HG03135 (cell line): ENCODE measurements at regions not wholly inside any gene's neighbourhood (a gene's known extent, or its start where the extent isn't known, plus 50 kb on each side); places are given as distances from the start of the nearest gene placed in this dataset.

Experiments used
- ATAC-seq: cut with Tn5 transposase; IDR thresholded peaks from one replicate; pipeline ENCODE4 v1.9.1; 2021; ENCODE audit warnings: mild to moderate bottlenecking, moderate library complexity; ENCODE audit not compliant: unreplicated experiment

DNA sequence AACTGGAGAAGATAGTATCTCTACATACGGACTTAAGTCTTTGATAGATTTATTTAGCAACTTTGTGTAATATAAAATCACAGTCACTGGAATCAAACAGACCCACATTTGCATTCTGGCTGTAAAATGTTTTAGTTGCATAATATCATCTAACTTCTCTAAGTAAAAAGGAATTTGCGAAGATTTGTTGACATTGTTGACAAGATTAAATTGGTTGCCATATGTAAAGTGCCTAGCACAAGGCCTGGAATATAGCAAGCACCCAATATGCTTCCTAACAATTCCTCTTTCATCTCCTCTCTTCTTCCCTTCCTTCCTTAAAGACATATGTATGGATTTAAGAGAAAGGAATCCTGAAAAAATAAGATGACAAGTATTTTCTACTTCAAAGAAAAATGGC is 295.4 kb upstream of the PPFIA2 start:
- no peak for ATAC-seq

DNA sequence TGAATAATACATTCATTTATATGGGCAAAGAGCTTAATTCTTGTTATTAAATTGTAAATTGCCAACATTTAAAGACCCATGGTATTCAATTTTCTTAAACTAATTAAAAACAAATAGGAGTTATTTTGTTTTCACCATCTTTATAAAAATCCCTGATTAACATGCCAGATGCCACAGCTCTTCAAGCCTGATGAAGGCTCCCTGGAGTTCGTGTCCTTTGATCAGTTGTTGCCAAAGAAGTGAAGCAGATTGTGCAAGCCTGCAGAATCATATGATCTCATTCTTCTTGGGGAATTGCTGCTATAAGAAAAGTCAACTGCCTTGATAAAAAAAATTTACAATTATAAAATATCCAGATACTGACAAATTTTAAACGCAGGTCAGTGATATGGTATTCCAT is 288.3 kb upstream of the PPFIA2 start:
- ATAC-seq = no peak

DNA sequence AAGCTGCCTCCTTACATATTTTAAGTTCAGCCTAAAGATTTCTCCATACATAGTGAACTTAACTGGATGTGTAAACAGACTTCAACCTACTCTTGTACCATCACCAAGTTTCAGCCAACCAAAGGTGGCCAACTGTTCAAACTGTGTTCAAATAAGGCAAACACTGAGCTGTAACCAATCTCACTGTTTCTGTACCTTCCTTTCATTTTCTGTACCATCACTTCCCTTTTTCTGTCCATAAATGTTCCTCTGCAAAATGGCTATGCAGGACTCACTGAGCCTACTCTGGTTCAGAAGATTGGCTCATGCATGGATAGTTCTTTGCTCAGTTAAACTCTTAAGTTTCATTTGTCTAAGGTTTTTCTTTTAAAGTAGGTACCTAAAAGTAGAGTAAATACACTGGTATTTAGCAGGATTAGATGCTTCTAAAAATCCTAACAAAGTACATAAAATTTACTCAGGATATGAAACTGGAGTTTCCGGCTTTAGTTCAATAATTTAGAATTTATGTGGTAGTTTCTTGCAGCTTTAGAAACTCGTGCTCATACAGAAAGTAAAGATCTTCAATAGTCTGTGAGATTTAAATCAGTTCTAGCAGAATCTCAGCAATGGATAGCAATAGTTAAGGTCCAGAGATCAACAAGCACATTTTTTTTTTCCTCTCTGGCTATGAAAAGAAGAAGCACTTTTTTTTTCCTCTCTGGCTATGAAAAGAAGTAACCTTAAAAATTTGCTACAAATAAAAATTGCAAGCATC is 282.0 kb upstream of the PPFIA2 start:
- no peak for ATAC-seq

DNA sequence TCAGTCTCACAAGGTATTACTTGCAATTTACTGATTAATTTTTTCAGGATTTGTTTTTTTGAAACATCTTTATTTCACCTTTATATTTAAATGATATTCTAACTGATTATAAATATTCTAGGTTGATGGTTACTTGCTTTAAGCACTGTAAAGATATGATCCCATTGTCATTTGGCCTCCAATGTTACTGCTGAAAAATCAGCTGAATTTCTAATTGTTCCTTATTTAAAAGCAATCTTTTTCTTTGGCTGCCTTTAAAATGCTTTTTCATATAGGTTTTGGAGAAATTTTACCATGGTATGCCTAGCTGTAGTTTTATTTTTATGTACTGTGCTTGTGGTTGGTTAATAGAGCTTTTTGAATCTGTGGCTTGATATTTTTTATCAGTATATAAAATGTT is 275.6 kb upstream of the PPFIA2 start:
- ATAC-seq = no peak

DNA sequence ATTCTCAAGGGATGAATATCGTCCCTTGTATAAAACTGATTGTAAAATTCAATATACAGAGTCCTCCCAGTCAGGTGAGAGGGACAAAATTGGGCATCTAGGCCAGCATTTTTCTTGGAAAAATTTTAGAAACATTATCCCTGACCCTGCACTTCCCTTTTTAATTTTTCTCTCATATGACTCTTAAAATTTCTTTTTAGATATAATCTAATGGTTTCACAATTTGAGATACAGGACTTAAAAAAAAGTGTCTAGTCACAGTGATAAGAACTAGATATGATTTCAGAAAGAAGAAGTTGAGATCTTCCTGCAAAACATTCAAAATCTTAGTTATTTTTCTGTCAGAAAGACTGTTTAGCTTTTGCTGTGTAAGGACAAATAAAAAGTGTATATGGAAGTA is 270.8 kb upstream of the PPFIA2 start:
- ATAC-seq = no peak

DNA sequence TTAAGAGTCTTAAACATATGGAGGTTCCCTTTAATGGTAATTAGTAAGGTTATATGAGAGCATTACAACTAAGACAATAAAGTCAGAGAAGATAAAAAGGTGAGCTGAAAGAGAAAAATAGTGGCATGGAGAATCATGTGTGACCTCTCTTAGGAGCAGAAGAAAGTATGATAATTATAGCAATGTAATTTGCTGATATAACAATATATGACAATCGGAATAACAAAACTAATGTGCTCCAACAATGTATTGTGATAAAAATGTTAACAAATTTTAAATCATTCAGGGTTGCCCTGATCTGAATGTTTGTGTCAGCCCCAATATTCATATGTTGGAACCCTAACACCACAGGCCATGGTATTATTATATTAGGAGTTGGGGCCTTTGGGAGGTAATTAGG is 269.6 kb upstream of the PPFIA2 start:
- ATAC-seq = no peak

DNA sequence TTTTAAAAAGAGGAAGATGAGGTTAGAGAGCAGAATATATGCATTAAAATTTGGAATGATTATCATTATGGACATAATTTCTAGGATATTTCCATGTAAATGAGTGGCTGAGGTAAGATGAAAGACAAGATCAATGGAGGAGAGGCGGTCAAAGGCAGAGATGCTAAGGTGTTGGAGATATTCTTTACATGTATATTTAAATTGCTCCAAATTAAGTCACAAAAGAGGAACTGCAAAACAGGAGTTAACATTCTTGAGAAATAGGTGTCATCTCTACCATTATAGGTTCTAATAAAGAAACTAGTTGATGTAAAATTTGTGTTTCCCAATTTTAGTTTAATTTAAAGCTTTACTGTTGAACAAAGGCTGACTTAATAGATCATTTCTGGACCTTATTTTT is 268.5 kb upstream of the PPFIA2 start:
- ATAC-seq = no peak

DNA sequence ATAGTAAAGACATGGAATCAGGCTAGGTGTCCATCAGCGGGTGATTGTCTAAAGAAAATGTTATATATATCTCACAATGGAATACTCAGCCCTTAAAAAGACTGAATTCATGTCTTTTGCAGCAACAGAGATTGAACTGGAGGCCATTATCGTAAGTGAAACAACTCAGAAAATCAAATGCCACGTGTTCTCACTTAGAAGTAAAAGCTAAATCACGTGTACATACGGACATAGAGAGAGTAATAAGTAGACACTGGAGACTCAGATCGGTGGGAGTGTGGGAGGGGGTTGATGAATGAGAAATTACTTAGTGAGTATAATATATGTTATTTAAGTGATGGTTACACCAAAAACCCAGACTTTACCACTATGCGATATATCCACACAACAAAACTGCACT is 266.3 kb upstream of the PPFIA2 start:
- no peak for ATAC-seq

DNA sequence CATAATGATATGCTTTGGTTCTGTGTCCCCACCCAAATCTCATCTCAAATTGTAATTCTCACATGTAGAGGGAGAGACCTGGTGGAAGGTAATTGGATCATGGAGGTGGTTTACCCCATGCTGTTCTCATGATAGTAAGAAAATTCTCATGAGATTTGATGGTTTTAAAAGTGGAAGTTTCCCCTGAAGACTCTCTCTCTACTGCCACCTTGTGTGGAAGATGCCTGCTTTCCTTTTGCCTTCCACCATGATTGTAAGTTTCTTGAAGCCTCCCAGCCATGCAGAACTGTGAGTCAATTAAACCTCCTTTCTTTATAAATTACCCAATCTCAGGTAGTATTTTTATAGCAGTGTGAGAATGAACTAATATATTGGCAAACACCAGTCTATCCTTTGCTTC is 260.4 kb upstream of the PPFIA2 start:
- ATAC-seq = no peak

DNA sequence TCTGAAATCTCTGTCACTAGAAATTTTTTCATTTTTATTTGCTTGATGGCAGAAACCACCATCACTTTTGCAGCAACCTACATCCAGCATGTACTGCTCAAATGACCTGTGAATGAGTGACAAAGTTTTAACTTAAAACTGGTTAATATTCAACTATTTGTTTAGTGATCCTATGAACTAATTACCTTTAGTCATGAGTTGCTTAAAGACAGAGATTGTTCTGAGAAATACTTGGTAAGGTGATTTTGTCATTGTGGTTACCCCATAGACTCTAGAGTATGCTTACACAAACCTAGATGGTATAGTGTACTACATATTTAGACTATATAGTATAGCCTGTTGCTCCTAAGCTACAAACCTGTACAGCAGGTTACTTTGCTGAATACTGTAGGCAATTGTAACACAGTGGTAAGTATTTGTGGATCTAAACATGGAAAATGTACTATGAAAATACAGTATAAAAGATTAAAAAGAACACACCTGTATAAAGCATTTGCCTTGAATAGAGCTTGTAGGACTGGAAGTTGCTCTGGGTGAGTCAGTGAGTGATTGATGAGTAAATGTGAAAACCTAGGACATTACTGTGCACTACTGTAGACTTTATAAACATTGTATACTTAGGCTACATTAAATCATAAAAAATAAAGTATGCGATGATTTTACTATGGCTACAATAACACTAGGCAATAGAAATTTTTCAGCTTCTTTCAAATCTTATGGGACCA is 256.6 kb upstream of the PPFIA2 start:
- ATAC-seq = peak; percentile 95

DNA sequence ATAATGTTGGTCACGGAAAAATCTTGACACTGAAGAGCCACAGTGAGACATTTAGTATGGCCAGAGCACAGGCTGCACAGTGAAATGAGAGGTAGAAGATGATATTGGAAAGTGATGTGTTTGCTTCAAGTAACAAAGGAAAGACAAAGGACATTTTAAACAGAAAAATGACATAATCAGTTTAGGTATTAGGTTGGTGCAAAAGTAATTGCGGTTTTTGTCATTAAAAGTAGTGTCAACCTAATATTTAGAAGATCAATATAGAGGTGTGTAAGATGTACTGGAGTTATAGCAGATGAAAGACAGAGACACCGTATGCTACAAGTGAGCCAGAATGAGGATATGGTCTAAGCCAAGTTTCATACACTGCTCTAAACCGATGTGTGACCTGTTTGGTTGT is 253.0 kb upstream of the PPFIA2 start:
- no peak for ATAC-seq

DNA sequence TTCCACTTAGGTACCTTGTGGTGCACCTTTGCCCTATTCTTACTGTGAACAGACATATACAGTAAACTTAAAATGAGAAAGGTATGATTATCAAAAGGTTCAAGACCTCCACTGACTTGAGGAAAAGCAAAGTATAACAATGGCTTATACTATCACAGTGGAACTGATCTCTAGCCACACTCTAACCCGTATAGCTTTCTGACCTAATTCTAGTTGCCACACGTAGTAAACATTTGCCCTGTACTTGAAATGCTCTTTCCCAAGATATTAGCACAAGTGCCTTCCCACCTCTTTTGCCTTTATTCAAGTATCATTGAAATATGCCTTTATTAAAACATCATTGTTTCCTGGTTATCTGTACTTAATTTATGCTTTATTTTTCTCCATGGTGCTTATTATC is 250.4 kb upstream of the PPFIA2 start:
- no peak for ATAC-seq

DNA sequence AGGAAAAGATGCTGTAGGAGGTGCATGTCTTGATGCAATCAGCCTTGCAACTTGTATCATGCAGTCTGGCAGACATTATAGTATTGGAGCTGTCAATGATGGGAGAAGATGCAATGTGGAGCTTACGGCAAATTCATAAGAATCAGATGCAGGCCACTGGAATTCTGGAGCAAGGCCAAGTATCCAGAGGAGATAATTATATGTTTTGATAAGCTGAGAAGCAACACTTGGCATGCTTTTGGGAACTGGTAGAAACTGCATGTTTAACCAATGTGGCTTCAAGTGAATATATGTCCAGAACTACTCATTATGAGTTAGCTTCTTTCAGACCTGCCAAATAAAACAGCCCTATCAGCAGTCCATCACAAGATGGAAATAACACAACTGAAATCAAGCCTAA is 249.1 kb upstream of the PPFIA2 start:
- no peak for ATAC-seq

DNA sequence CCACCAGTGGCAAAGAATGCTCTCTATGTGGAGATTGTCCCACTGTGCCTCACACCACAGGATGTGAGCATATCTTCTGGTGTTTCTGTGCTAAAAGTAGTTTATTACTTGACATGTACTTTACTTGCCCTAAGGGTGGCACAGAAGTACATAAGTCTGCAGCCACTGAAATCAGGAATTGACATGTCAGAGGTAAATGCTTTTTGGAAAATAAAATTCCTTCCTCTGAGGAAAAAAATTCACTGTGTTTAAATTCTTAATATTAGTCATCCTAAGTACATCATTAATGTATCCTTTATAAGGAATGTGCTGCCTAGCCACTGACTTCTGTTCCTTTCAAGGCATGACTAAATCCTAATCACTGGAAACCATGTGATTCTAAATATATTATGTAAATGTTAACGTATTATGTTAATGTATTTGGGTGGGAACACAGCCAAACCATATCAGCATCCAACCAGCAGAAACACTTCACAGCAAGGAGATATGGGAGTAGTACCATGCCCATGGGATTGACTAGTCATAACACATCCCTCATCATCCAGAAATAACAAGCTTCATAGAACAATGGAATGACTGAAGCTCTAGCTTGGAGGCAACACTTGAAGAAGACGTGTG is 239.7 kb upstream of the PPFIA2 start:
- no peak for ATAC-seq

DNA sequence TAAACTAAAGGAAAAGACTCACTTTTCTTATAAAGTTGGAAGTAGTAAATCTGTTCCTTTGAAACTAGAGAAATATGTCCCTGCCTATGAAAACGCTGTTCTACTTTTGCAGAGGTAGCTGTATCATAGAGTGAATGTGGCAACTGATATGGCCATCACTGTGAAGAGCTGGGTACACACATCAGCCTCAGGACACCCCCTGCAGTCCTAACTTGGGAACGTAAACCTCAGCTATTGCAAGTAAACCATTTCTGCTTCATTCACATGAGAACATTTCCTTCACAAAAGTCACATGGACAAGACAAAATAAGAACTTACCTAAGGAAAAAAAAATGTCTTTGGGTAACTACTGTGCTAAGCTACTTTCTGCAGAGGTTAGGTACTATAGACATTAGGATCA is 233.3 kb upstream of the PPFIA2 start:
- no peak for ATAC-seq

DNA sequence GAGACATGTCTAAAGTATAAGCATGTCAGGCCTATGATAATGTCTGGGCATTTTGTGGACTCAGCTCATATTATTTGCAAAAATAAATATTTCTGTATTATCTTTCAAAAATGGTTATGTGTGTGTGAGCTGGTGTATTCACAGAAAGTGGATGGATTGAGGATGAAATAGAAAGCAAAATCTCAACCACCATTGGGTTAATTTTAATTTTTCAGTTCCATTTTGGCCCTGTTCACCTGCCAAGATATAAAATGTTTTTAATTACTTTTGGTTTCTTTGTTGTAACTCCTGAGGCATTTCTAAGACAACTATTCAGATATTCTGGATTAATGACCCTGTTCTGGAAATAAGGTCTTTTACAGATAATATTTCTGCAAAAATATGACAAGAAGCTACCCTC is 232.7 kb upstream of the PPFIA2 start:
- no peak for ATAC-seq

DNA sequence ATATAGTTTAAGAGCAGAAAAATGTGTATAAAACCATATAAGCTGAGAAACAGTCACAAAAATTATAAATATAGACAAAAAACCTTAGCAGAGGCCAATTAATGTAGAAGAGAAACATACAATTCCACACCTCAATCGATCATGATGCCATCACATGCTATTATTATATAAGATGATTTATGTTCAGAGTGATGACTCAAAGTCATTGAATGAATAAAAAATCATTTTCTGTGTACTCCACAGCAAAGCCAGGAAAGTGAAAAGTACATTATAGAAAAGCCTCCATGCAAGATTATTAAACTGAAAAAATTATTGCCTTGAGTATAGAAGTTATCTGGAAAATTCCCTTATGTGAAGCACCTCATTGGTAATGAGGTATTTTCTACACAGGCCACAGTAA is 229.2 kb upstream of the PPFIA2 start:
- no peak for ATAC-seq

DNA sequence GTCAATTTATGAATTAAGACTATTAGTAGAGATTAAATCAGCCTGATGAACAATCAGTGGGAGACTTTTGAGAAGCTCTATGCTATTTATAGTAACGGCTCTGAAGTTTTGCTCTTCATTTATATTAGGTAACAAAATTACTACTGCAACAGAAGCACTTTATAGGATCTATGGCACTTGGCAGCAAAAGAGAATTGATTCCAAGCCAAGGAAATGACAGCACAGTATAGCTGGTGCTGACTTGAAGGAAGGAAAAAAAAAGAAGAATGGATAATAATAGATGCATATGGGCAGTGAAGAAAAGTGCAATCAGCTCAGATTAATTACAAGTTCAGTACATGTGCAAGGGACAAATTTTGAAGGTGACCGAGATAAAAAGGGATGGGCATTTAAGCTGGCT is 228.2 kb upstream of the PPFIA2 start:
- ATAC-seq = no peak

DNA sequence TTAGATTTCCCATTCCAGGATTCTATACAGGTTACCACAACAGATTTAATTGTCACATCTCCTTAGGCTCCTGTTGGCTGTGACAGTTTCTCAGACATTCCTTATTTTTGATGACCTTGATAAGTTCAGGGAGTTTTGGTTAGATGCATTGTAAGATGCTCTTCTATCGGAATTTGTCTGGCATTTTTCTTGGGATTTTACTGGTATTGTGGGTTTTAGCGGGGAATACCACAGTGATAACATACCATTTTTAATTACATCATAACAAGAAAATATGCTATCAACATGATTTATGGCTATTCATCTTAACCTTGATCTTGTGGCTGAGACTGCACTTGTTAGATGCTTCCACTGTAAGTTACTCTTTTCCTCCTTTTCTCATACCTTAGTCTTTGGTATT is 217.5 kb upstream of the PPFIA2 start:
- no peak for ATAC-seq

DNA sequence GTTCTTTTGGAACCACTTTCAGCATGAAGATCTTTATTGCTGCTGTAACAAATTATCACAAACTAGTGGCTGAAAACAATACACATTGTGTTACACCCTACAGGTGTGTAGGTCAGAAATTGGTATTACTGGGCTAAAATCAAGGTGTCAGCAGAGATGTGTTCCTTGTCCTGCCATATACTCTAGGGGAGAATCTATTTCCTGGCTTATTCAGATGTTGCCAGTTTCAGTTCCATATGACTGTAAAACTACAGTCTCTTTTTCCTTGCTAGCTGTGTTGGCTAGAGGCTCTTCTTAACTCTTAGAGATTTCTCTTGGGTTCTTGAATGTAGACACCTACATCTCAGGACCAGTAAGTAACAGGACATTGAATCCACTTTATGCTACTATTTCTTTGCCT is 215.6 kb upstream of the PPFIA2 start:
- ATAC-seq = no peak

DNA sequence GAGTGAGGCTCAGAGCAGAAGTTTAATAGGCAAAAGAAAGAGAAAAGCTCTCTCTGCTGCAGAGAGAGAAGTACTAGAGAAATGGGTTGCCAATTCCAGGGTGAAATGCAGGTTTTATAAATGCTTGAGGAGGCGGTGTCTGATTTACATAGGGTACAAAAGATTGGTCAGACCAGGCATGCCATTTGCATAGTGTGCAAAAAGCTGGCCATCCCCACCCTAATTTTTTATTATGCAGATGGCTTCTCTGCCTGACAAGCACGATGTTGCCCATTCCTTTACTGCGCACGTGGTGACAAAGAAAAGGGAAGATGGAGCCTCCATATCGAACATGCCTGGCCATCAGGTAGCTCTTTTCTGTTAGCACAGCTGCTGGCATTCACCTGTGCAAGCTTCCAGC is 209.3 kb upstream of the PPFIA2 start:
- ATAC-seq = no peak

DNA sequence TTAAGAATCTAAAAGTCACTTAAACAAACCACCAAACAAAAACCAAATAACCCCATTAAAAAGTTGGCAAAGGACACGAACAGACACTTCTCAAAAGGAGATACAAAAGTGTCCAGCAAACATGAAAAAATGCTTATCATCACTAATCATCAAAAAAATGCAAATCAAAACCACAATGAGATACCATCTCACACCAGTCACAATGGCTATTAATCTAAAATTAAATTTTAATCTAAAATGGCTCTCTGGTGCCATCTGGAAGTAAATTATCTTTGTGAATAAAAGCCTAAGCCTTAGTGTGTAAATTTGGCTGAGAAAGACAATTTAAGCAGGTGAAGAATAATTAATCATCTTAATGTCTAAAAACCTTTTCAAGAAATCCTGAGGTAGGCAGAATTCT is 204.5 kb upstream of the PPFIA2 start:
- ATAC-seq = no peak
